K562 (cell line): ENCODE measurements at regions not wholly inside any gene's neighbourhood (a gene's known extent, or its start where the extent isn't known, plus 50 kb on each side); places are given as distances from the start of the nearest gene placed in this dataset.
A peak's percentile ranks its signal among the peaks of the same experiment; 100 is the strongest.

ENCODE experiments used
- BRF1 ChIP-seq: IDR thresholded peaks from 3 replicates; pipeline ENCODE4 v1.6.1; 2011; ENCODE audit warnings: borderline replicate concordance, mild to moderate bottlenecking; ENCODE audit not compliant: insufficient read length; ENCODE audit errors: extremely low read depth
- COPS2 ChIP-seq: fragments of 450-650 bp; conservative IDR thresholded peaks from 2 replicates; pipeline ENCODE4 v1.6.1; 2016; ENCODE audit warnings: mild to moderate bottlenecking, moderate library complexity
- IRF9 ChIP-seq: fragments of 450-650 bp; IDR thresholded peaks from 2 replicates; pipeline ENCODE4 v1.6.1; 2016; ENCODE audit warnings: missing biosample characterization, missing genetic modification characterization
- KLF6 ChIP-seq: fragments of 250-450 bp; sonication (Bioruptor Pico); IDR thresholded peaks from 2 replicates; pipeline ENCODE4 v1.4.0; 2020; ENCODE audit warnings: mild to moderate bottlenecking, moderate library complexity, borderline replicate concordance
- SP2 ChIP-seq: IDR thresholded peaks from 2 replicates; pipeline ENCODE4 v1.6.1; 2011; ENCODE audit warnings: mild to moderate bottlenecking, low read depth, low read length, moderate library complexity; ENCODE audit not compliant: poor library complexity, severe bottlenecking; ENCODE audit errors: extremely low read depth
- TAF9B ChIP-seq: fragments of 450-650 bp; IDR thresholded peaks from 2 replicates; pipeline ENCODE4 v1.6.1; 2018; ENCODE audit warnings: mild to moderate bottlenecking; ENCODE audit not compliant: partially characterized antibody
- TCF3 ChIP-seq: sonication (generic); formaldehyde crosslinking; IDR thresholded peaks from 2 replicates; pipeline ENCODE4 v1.4.0; 2020; ENCODE audit warnings: mild to moderate bottlenecking, missing genetic modification reagents
- ZFP1 ChIP-seq: fragments of 450-650 bp; formaldehyde crosslinking; IDR thresholded peaks from 2 replicates; pipeline ENCODE4 v1.4.0; 2020; ENCODE audit warnings: mild to moderate bottlenecking, mixed read lengths
- ZNF639 ChIP-seq, 2 experiments: fragments of 200-800 bp in 1 of 2; sonication (Bioruptor generic) in 1 of 2; sonication (generic) in 1 of 2; formaldehyde crosslinking in 1 of 2; IDR thresholded peaks in 1 of 2; conservative IDR thresholded peaks in 1 of 2; 2 replicates each; pipeline versions ENCODE4 v1.5.0 to v1.6.1; 2016 to 2020; ENCODE audit warnings: missing compliant biosample characterization in 1 of 2, missing genetic modification characterization in 1 of 2, missing genetic modification reagents in 1 of 2
- TF ChIP-seq, protein P1 (sequence below): fragments of 250-450 bp; sonication (Bioruptor Pico); IDR thresholded peaks from 2 replicates; pipeline ENCODE4 v1.4.0; 2020
- TF ChIP-seq, protein P2 (sequence below): fragments of 450-650 bp; formaldehyde crosslinking; IDR thresholded peaks from 2 replicates; pipeline ENCODE4 v1.4.0; 2020; ENCODE audit warnings: mild to moderate bottlenecking, moderate library complexity

- TF ChIP-seq, protein P1, sequence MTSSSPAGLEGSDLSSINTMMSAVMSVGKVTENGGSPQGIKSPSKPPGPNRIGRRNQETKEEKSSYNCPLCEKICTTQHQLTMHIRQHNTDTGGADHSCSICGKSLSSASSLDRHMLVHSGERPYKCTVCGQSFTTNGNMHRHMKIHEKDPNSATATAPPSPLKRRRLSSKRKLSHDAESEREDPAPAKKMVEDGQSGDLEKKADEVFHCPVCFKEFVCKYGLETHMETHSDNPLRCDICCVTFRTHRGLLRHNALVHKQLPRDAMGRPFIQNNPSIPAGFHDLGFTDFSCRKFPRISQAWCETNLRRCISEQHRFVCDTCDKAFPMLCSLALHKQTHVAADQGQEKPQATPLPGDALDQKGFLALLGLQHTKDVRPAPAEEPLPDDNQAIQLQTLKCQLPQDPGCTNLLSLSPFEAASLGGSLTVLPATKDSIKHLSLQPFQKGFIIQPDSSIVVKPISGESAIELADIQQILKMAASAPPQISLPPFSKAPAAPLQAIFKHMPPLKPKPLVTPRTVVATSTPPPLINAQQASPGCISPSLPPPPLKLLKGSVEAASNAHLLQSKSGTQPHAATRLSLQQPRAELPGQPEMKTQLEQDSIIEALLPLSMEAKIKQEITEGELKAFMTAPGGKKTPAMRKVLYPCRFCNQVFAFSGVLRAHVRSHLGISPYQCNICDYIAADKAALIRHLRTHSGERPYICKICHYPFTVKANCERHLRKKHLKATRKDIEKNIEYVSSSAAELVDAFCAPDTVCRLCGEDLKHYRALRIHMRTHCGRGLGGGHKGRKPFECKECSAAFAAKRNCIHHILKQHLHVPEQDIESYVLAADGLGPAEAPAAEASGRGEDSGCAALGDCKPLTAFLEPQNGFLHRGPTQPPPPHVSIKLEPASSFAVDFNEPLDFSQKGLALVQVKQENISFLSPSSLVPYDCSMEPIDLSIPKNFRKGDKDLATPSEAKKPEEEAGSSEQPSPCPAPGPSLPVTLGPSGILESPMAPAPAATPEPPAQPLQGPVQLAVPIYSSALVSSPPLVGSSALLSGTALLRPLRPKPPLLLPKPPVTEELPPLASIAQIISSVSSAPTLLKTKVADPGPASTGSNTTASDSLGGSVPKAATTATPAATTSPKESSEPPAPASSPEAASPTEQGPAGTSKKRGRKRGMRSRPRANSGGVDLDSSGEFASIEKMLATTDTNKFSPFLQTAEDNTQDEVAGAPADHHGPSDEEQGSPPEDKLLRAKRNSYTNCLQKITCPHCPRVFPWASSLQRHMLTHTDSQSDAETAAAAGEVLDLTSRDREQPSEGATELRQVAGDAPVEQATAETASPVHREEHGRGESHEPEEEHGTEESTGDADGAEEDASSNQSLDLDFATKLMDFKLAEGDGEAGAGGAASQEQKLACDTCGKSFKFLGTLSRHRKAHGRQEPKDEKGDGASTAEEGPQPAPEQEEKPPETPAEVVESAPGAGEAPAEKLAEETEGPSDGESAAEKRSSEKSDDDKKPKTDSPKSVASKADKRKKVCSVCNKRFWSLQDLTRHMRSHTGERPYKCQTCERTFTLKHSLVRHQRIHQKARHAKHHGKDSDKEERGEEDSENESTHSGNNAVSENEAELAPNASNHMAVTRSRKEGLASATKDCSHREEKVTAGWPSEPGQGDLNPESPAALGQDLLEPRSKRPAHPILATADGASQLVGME (CRISPR knock-in tag): 0 out of 2 replicates have a peak, but pooled peaks have one; percentile 18
- TF ChIP-seq TAF9B: no peak
- TF ChIP-seq TCF3 (CRISPR knock-in tag): no peak
- no peak for TF ChIP-seq IRF9 (tag)
- TF ChIP-seq ZFP1: no peak
- TF ChIP-seq SP2: no peak
- TF ChIP-seq BRF1: no peak
- TF ChIP-seq COPS2: no peak
- TF ChIP-seq, protein P2, sequence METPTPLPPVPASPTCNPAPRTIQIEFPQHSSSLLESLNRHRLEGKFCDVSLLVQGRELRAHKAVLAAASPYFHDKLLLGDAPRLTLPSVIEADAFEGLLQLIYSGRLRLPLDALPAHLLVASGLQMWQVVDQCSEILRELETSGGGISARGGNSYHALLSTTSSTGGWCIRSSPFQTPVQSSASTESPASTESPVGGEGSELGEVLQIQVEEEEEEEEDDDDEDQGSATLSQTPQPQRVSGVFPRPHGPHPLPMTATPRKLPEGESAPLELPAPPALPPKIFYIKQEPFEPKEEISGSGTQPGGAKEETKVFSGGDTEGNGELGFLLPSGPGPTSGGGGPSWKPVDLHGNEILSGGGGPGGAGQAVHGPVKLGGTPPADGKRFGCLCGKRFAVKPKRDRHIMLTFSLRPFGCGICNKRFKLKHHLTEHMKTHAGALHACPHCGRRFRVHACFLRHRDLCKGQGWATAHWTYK: peak; percentile 48; the same call in 1 of the 2 replicates
- TF ChIP-seq ZNF639 (CRISPR knock-in tag; conservative IDR thresholded peaks at IDR 0.05 in 1 of 2, IDR thresholded peaks at IDR 0.05 in 1 of 2): peak in 1 of 2 experiments; percentile 21; a peak in 1 of 4 replicates
- TF ChIP-seq KLF6: 0 out of 2 replicates have a peak, but pooled peaks have one; percentile 56
Measured at GRCh38 chr5:5572010-5572865, 149.8 kb downstream of the ICE1 start (continued).
